ENCODE measurements at regions not wholly inside any gene's neighbourhood (a gene's known extent, or its start where the extent isn't known, plus 50 kb on each side); places are given as distances from the start of the nearest gene placed in this dataset.

DNA sequence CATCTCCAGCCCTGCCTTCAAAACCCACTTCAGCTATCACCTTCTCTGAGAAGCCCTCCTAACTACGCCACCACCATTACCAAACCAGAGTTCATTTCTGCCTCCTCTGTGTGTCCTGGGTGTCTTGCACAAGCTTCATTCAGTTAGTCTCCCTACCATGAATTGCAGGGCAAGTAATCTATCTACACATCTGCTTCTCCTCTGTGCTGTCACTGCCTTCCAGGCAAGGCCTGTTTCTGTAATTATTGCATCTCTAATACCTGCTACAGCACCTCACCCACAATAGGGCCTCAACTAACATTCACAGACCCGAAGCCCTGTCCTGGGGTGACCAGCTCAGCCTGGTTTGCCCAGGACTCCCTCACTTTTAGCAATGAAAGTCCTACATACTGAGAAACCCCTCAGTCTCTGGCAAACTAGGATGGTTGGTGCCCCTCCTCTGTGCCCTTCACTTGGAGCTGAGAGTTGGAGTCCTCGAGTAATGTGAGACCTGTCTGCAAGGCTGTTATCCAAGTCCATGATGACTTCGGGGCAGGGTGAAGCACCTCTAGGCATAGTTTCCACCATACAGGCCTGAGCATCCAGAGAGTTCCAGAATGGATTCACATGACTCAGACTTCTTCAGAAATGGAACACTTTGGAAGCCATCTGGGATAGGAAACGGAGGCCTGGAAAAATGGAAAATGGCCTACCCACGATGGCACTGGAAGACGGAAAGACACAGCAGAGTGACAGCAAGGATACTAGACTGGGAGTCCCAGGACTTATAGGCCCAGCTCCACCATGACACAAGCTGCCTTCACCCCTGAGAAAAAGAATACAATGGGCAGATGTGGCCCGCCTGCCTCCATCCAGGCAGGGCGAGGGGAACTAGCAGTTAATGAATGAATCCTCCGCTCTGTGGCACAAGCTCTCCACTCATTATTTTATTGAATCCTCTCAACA is 269.3 kb downstream of the BUD13 start:
- DNase-seq = no peak

DNA sequence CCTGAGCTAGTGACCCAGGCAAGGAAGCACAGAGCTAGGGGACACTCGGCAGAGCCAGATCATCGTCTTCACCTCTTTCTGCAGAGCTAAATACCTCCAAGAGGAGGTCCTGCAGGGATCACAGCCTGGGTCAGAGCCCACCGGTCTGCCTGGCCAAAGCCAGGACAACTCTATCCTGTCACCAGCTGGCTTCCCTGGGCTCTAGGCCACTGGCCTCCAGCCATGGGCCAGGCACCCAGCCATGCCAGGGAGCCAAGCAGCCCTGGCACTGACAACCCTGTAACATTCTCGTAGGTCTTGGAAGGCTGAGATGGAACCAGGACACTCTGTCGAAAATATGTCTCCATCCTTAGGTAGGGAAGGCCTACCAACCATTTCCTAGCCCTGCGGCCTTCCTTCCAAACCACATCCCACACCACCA is 270.1 kb downstream of the BUD13 start:
- no peak for DNase-seq

DNA sequence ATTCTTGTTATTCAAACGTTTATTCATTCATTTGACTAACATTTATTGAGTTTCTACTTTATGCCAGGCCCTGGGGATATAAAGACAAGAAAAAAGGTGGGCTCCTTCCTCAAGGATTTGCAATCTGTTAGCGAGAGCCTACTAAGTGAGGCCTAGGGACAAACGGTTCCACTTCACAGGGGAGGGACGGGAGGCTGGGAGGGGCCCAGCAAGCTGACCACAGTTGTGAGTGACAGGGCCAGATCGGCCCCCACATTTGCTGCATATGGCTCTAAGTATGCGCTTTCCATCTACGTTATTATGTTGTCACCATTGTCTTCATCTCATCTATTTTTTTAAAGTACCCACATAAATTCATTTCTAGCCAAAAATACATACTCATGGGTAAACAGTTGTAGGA is 271.1 kb downstream of the BUD13 start:
- no peak for DNase-seq

DNA sequence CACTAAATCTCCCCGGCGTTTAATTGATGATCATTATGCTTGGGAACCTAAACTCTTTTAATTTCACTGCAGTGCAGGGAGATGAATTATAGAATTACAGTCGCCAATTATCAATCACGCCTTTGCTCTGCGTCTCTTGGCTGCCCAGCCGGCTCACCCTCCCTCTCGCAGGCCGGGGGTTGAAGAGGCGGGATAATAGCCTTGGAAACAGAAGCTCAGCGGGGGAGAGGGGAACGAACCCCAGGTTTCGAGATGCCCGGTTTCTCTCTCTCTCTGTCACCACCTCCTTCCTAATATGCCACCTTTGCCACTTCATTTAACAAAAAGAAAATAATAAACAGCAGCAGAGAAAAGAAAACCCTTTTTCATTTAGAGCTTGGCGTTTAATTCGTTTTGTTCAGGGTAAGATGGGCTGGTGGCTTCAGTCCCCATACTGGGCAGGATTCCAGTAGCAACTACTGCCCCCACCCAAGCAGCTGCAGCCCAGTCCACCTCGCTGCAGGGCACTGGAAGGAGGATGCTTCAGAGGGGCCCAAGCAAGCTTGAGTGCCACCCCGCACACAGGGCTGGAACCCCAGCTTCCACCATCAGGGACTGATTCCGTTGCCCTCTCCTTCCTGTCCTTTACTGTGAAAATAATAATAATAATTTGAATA is 271.7 kb downstream of the BUD13 start:
- no peak for DNase-seq

DNA sequence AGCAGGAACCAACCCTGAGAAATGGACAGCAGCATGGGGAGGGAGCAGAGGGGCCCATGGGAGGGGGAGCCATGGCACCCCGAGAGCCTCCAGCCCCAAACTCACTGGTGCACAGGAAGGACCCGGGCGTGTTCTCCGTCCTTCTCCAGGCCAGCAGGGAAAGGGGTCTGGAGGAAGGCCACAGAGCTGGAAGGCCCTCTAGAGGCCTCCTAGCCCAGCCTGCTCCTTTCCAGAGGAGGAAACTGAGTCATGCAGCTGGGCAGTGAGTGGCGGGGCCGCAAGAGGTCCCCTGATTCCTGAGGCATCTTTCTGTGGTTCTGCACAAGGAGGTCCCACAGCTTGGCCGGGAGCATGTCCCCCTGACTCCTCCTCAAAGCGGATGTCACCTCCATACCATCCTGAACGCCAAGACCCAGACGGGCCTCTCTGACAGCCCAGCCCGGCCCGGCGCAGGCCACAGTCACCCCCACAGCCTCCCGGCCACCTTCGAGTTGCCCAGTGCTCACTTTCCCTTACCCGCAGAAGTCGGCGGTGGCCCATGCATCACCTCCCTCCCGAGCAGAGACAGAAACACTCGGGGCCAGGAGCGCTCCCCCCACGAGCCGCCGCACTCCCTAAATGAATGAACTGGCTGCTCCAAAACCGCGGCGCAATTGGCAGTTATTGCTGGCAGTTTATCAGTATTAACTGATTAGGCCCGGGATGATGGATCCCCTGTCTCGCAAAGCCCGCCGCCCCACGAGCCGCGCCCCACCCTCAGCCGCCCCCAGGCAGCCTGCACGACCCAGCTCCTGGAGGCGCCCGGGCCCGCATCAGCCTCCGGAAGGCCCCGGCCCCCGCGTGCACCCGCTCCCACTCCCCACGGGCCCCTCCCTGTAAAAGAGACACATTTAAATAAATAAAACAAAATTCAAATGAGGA is 272.5 kb downstream of the BUD13 start:
- no peak for DNase-seq

DNA sequence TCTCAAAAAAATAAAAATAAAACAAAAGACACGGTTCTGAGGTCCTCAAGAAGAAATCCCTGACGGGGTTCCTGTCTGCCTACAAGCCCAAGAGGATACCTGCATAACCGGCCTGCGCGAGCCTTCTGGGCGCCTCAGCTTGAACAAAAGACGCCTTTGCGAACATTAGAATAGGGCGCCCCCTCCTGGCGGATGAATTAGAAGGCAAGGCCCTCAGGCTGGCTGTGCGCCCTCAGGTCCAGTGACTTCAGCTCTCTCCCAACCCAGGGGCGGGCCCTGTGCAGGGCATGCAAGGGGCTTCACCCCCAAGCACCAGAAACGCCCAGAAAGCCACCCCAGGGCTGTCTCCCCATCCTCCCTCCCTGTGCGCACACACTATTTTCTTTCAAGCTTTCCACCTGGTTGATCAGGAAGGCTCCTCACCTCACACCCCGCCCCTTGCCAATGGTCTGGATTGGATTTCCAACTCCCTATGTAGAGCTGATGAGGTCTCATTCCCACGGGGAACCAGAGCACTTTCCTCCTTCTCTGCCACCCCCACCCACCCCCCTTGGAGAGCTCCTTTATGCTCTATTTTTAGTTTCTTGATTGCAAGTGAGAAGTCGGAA is 273.3 kb downstream of the BUD13 start:
- DNase-seq = peak; percentile 56

DNA sequence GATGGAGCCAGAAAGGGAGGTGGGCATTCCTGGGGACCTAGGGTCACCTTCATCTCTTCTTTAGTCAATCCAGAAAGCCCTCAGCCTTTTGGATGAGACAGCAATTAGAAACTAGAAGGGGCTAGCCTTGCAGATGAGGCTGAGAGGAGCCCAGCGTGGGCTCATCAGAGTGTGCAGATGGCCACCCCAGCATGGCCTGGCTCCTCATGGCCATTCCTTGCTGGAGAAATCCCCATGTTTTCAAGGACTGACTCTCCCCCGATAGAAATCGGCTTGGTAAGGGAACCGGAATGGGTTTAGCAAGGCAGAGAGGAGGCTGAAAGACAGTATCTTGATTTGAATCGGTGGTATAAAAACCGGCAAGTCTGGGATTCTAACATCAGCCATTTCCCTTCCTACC is 274.6 kb downstream of the BUD13 start:
- DNase-seq = no peak

DNA sequence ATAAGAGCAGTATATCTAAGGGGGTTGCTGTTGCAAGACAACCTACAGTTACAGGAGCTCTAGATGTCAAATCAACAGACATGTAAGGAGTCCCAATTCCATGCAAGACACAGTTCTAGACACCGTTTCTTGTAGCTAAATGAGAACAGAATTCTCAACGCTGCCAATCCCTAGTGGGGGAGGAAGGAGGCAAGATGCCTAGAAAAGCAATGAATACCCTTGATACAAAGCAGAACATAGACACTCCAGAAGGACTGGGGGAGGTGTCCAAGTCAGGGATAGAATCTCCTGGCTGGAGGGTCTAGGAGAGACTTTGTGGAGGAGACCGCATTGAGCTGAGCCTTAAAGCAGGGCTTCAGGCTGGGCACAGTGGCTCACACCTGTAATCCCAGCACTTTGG is 280.2 kb downstream of the BUD13 start:
- no peak for DNase-seq

DNA sequence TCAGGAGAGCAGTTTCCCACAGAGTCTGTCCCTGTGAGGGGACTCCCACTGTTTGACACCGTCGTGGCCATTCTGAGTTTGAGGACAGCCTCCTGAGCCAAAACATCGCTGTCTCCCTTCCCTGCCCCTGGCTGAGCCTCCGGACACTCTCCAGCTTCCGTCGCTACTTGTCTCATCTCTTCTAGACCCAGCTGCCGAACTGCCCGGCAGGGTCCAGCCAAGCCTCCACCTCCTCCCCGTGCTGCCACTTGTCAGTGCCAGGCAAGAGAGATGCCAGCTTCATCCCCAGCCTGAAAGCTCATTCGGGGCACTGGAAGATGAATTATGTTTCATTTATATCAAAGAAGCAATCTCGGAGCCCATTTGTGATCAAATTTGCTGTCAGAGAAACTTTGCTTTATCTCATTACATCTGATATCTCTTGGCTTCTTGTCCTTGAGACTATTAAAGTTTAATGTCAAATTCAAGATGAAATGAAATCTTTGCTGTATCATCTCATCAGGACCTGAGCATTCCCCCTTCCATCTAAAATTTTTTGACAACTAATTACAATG is 283.9 kb downstream of the BUD13 start:
- DNase-seq = no peak

DNA sequence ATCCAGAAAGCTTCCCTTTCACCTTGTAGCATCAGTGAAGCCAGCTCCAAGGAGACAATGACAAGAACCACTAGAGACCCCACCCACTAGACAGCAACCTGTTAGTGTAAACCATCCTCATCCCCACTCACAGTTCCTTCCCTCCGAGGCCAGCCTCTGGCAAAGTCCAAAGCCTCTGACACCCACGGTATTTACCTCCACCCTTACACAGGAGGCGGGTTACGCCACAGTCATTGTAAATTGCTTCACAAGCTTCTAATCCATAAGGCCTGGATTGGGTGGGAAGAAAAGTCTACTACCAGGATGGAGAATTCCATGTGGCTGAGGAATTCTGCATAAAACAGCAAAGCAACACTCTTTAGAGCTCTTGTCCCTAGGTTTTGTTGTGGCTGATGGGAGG is 287.4 kb downstream of the BUD13 start:
- DNase-seq = no peak

DNA sequence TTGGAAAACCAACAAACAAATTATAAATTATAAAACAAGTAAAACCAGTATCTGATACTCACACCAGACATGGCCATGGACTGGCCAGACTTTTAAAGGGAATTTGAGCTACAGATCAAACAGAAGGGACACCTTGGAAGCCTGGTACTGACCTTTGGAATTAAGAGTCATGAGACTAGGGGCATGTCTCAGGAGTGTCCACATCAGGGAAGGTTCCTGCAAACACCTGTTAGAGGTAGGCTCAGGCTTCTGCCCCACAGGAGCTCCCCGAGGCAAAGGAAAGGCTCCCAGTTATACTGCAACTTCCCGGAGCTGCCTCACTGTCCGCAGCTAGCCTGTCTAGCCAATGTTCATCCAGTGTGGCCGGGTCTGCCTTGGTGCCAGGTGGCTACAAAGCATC is 290.1 kb downstream of the BUD13 start:
- DNase-seq = no peak

DNA sequence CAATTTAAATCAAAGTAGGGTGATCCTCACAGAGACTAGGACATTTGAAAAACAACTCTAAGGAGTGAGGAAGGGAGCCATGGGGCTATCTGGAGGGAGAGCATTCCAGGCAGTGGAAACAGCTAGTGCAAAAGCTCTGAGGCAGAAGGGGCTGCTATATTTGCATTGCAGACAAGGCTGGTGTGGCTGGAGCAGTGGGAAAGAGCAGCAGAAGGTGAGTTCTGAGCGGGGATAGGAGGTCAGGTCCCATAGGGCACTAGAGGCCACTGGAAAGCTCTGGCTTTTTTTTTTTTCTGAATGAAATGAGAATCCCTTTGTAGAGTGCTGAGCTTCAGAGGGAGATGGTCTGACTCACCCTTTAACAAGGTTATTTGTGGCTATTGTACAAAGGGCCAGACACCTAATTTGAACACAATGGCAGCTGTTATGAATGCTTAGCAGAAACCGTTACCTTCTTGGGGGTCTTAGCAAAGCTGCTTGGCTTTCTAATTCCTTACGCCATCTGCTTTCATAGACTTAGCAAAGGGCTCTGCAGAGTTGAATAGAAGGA is 291.6 kb downstream of the BUD13 start:
- no peak for DNase-seq

DNA sequence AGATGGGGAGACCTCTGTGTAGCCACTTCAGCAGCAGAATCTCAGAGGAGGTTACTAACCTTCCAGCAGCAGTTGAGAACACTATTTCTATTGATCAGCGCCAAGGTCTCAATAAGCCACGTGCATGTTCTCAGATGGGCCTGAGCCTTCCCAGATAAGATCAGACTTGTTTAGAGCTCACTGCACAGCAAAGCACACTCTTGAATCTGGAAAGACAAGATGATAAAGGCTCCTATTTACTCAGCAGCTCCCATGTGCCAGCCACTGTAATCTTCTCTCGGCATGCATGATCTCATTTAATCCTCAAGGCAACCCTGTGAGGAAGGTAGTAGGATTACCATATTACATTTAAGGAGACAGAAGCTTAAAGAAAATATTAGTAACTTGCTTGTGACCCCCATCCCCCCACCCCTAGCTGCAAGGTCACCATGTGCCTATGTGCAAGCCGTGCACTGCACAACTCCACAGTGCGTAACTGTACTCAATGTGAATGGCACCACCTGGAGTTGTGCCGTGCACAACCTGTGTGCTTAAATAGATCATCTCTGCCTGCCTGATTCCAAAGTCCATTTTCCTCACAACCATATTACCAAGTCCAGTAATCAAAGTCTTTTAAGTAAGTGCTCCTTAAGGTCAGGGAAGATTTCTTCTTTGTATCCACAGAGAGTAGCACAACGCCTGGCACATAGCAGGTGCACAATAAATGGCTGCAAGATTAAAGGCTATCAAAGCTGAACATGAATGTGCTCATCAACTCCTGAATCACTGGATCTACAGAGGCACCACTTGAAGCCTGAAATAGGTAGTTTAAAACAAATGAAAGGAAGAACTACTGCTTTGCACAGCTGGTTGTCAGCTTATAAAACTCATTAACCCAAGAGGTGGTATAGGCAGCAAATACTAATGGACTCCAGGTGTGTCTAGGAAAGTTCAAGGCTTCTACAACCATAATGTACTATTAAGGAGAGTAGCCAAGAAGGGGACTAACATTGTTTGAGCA is 293.8 kb downstream of the BUD13 start:
- DNase-seq = no peak

DNA sequence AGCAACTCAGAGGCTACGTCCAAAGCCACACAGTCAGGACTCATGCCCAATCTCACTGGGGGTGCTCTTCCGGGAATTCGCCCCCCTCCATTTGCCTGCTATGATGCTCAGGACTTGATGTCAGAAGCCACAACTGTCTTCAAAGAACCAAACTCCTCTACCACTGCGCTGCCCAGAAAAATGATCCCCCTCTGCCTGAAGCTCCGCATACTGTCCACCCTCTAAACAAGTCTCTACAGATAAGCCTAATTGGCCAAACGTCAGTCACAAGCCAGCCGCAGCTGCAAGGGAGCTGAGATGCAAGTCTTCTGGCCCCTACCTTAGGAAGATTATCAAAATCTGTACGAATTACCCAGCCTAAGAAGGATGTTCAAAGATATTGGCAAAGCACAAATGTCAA is 294.6 kb downstream of the BUD13 start:
- no peak for DNase-seq

DNA sequence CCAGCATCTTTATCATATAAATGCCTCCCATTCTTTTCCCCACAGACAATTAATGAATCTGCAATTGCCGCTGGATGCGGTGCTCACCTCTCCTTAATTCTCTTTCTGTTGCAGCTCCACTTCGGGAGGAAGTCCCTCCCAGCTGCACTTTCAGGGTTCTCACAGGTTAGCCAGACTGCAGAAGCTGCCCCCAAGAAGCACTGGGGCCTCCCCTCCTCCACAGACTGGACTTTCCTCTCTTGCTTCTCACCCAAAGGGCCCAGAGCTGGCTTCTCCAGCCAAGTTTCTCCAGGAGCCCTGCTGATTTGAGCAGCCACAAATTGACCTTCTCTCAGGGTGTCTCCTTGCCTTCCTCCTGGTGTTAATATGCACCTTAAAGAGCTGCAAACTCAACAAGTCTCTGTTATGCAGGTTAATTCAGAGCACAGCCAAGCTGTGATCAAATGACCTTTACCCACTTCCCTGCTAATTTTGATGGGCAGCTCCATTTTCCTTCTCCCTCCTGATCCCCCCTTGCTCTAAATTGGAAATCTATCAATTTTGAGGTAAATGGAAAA is 298.9 kb downstream of the BUD13 start:
- DNase-seq = no peak

DNA sequence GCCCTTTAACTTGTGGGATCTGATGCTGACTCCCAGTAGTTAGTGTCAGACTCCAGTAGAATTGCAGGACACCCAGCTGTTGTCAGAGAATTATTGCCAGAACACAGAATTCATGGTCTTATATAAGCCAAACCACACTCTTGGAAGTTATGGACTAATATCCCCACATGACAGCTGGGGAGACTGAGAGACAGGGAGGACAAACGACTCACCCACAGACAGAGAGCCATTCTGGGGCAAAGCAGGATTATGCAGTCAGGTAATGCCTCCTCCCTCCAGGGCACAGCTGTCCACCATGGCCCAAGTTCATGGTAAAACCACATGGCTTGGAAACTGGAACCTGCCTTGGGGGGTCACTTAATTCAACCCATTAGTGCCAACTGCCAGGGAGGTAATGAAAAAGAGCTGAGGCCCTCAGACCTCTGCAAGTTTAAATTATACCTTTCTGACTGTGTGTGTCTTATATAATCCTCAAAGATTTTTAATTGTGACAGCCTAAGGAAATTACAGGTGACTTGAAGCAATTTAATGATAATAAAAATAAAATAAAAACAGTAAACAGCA is 299.5 kb downstream of the BUD13 start:
- no peak for DNase-seq

DNA sequence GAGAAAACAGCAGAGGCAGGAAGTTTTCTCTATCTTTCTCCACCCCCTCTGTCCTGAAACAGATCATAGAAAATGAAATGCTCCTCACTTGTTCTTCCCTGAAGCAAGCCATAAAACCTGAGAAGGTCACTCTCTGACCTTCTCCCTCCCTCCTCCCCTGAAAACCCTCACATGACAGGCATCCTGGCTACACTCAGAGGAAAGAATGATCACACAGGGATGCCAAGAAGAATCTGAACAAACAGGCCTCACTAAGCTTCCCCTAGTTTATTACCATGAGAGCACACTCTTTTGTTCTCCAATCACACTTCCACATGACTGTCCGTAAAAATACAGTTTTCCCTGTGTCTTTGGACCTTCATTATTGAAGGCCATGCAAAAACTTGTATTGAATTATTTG is 300.1 kb downstream of the BUD13 start:
- no peak for DNase-seq

DNA sequence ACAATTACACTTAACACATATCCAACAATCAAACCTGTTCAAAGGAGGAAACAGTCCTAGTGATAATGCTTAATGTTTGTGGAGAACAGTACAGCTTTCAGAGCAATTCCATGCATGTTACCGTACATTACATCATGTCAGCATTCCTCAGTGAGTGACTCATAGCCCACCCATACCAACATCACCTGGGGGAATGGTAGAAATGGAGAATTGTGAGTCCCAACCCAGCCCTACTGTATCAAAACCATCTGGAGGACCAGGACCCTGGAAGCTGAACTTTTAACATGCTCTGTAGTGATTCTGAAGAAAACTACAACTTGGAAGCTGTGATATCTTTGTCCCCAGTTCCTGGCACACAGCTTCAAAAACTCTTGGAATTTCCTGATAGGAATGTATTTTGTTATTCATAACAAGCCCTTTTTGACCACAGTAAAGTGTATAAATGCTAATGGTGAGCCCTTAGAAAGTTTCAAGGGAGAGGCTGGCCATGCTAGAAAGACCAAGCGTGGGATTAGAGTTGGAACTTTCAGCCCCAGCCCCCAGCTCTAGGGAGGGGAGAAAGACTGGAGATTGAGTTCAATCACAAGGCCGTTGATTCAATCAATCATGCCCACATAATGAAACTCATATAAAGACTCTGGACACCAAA is 301.1 kb downstream of the BUD13 start:
- DNase-seq = no peak

DNA sequence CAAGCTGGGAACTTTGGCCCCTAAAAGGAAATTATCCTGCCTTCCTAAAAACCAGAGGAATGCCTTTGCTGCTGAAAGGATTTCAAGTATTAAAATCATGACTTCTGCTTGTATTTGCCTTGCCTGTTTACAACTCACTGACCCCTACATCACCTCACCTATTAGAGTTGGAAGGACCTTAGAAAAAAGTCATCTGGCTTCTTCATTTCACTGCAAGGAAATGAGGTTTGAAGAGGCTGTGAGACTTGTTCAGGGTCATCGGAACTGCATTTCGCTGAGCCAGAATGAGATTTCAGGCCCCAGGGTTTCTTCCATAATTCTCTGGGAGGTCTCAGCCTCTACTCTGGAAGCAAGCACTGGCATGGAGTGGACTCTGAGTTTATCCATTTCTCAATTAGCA is 304.1 kb downstream of the BUD13 start:
- DNase-seq = no peak

DNA sequence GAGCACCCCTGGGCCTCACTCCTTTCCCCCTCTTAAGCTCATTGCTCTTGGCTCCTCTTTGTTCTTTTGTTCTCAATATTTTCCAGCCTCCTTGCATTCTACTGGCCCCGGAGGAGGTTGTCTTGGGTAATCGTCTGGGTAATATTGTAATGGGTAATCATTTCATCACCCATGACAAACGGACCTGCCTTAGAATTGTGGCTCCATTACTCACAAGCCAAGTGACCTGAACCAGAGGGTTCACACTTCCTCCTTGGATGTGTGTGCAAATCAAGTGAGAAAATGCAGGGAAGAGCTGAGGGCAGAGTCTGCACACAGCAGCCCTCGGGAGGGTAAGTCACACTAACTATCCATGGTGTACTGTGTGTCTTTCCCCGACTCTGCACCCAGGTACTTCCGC is 305.0 kb downstream of the BUD13 start:
- DNase-seq = no peak
